NCI-H1930 (cell line): ENCODE measurements at regions not wholly inside any gene's neighbourhood (a gene's known extent, or its start where the extent isn't known, plus 50 kb on each side); places are given as distances from the start of the nearest gene placed in this dataset.

ENCODE experiments used
- DNase-seq, 2 experiments: peaks; one replicate each; lab custom pipeline; 2025; lab: John Stamatoyannopoulos, UW

DNA sequence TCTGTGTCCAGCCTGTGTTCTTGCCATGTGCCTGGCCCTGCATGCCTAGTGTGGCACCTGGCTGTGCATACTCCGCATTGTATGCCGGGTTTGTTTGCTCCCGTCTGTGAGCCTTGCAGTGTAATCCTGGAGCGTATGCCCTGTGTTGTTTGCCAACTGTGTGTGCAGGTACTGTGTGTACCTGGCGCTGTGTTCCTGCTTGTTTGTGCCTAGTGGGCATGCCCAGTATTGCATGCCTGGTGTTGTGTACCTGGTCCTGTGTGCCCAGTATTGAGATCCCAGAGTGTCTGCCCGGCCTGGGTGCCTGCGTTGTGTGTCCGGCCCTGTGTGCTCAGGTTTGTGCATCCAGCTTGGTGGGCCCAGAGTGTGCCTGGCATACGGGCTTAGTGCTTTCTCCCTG, 54.5 kb upstream of the CHRNA7 start:
- no peak for DNase-seq

DNA sequence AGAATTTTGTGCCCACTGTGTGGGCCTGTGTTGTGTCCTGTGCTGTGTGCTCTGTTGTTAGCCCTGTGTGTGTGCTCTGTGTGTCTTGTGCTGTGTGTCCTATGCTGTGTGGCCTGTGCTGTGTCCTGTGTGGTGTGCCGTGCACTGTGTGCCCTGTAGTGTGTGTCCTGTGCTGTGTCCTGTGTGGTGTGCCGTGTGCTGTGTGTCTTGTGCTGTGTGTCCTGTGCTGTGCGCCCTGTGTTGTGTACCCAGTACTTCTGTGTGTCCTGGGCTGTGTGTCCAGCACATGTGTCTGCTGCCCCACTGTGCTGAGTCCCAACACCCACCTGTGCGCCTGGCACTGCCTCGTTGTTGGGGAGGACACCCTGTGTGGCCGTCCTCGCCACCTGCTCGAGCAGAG, 53.2 kb upstream of the CHRNA7 start:
- DNase-seq: no peak

DNA sequence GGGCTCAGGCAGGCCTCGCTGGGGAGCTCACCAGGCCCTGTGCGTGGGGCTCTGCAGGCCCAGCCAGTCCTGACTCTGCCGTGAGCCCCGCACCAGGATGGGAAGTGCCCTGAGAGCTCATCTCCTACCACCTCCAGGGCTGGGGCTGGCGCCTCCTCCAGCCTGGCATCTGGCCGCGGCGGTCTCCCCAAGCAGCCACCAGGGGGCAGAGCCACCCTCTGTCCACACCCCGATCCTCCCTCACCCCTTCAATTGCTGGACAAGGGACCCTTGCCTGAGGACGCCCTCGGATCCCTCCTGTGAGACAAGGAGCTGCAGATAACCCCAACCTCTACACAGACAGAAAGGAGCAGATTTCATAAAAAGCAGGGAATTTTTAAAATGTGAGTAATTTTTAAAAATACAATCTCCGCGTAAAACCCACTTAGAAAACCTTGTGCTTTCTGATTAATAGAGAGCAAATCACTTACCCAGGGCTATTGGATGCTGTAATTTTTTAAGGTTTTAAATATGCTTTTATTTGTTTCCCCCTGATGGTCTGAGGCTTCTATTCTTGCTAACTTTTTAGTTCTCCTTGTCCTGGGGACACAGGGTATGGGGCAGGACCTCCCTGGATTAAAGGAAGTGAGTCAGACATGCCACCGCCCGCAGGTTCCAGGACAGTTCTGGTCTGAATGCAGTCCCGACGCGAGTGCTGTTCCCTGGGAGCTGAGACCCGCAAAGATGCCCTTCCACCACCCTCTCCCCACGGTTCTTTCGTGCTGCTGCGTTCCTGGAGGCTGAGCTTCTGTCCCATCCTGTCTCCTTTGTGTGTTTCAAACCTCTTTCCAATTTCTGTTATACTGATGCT, 52.3 kb upstream of the CHRNA7 start:
- peak in 1 of 2 experiments; percentile 49 for DNase-seq
